Erythroblast (primary cell): ENCODE measurements at regions not wholly inside any gene's neighbourhood (a gene's known extent, or its start where the extent isn't known, plus 50 kb on each side); places are given as distances from the start of the nearest gene placed in this dataset.
"Not testable (repeated sequence)": the region's sequence is repeated elsewhere in the genome, so short reads cannot be mapped to it uniquely, and the experiment has no call there.

ENCODE experiments used
- DNase-seq, 2 experiments: peaks; one replicate each; lab custom pipeline; 2025; lab: John Stamatoyannopoulos, UW
- GATA1 ChIP-seq: IDR thresholded peaks from 2 replicates; pipeline ENCODE4 v1.6.1; 2011; ENCODE audit warnings: low read depth, mild to moderate bottlenecking, control low read depth, low read length, moderate library complexity
- POLR2A ChIP-seq: IDR thresholded peaks from 2 replicates; pipeline ENCODE4 v1.6.1; 2011; ENCODE audit warnings: mild to moderate bottlenecking, low read length

GRCh38 chr1:100791586-100791985 lies 72.0 kb downstream of the VCAM1 start:
- DNase-seq, result no peak
- TF ChIP-seq POLR2A, result no peak
- no peak for TF ChIP-seq GATA1

GRCh38 chr1:100793659-100794058 lies 74.1 kb downstream of the VCAM1 start:
- no peak for DNase-seq

GRCh38 chr1:100794748-100795645 lies 75.5 kb downstream of the VCAM1 start:
- DNase-seq, result no peak
- TF ChIP-seq GATA1, result no peak

More at GRCh38 chr1:100793659-100794058, 74.1 kb downstream of the VCAM1 start:
- TF ChIP-seq GATA1, result no peak
- no peak for TF ChIP-seq POLR2A

- no peak for TF ChIP-seq GATA1
- no peak for TF ChIP-seq POLR2A
- DNase-seq, result no peak
Observed at GRCh38 chr1:100795646-100795985, 76.1 kb downstream of the VCAM1 start.

- DNase-seq, result no peak
- TF ChIP-seq POLR2A, result no peak
- TF ChIP-seq GATA1, result no peak
Observed at GRCh38 chr1:100796046-100796445, 76.5 kb downstream of the VCAM1 start.

GRCh38 chr1:100799548-100799947 lies 80.0 kb downstream of the VCAM1 start:
- DNase-seq, result no peak
- TF ChIP-seq GATA1, result no peak
- TF ChIP-seq POLR2A, result no peak

GRCh38 chr1:100799954-100800612 lies 80.5 kb downstream of the VCAM1 start:
- TF ChIP-seq GATA1, result no peak
- TF ChIP-seq POLR2A, result no peak
- no peak for DNase-seq

GRCh38 chr1:100801256-100801655 lies 81.7 kb downstream of the VCAM1 start:
- peak in 1 of 2 experiments; percentile 8 for DNase-seq

GRCh38 chr1:100803280-100803679 lies 83.7 kb downstream of the VCAM1 start:
- DNase-seq, result not testable (repeated sequence)

GRCh38 chr1:100806601-100807000 lies 87.1 kb downstream of the VCAM1 start:
- no peak for TF ChIP-seq GATA1
- TF ChIP-seq POLR2A, result no peak
- no peak for DNase-seq

- TF ChIP-seq POLR2A, result no peak
- no peak for TF ChIP-seq GATA1
- DNase-seq, result no peak
Observed at GRCh38 chr1:100810360-100810759, 84.3 kb downstream of the EXTL2 start.

- no peak for DNase-seq
- no peak for TF ChIP-seq GATA1
- no peak for TF ChIP-seq POLR2A
Observed at GRCh38 chr1:100811808-100812207, 82.8 kb downstream of the EXTL2 start.

- DNase-seq, result not testable (repeated sequence)
Observed at GRCh38 chr1:100814938-100815337, 79.7 kb downstream of the EXTL2 start.

GRCh38 chr1:100816049-100816448 lies 78.6 kb downstream of the EXTL2 start:
- DNase-seq, result no peak
- TF ChIP-seq POLR2A (no peak), GATA1 (no peak)

GRCh38 chr1:100820195-100820594 lies 74.4 kb downstream of the EXTL2 start:
- DNase-seq, result peak; percentile 7 to 14

- DNase-seq, result not testable (repeated sequence)
Observed at GRCh38 chr1:100821919-100822318, 72.7 kb downstream of the EXTL2 start.
